ENCODE measurements at regions not wholly inside any gene's neighbourhood (a gene's known extent, or its start where the extent isn't known, plus 50 kb on each side); places are given as distances from the start of the nearest gene placed in this dataset.
"Not testable (repeated sequence)": the region's sequence is repeated elsewhere in the genome, so short reads cannot be mapped to it uniquely, and the experiment has no call there.

GRCh38 chr7:68038621-68039314 lies 1042.1 kb downstream of the TYW1 start:
- DNase-seq: no peak

- no peak for DNase-seq
Observed at GRCh38 chr7:68041554-68041953, 1044.9 kb downstream of the TYW1 start.

GRCh38 chr7:68043546-68043945 lies 1046.9 kb downstream of the TYW1 start:
- DNase-seq: no peak

GRCh38 chr7:68050627-68051026 lies 1054.0 kb downstream of the TYW1 start:
- DNase-seq: no peak

- no peak for DNase-seq
Observed at GRCh38 chr7:68058014-68058413, 1061.4 kb downstream of the TYW1 start.

DNA sequence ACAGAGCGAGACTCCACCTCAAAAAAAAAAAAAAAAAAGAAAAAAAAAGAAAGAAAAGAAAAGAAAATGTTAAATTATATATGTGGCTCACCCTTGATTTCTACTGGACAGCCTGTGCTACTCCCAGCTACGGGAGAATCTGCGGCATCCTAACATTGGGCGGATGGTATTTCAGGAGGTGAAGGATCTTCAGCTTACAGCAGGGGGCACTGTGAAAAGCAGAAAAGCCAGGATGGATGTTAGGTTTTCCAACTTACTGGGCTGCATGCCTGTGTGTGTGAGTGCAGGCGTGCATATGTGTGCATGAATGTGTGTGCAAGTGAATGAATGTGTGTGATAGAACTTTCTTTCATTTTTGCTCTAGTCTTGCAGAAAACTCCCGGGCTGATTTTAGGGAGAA lies 1066.5 kb downstream of the TYW1 start:
- no peak for DNase-seq

- no peak for DNase-seq
Observed at GRCh38 chr7:68065581-68065980, 1068.9 kb downstream of the TYW1 start.

DNA sequence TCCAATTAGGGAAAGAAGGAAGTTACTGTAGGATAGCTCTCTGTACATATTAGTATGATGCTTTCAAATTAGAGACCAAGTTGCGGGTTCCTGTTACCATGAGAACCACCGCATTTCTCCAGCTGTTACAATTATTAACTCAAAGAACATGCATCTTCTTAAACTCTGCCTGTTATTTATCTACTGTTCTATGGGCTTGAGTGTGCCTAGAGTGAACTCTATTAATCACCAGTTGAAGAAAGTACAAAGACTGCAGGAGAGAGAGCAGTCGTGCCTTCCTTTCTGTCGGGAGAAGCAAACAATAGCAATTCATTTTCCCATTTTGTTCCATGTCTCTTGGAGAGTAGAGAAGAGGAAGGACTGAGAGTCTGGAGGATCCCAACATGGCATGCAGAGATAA lies 1071.2 kb downstream of the TYW1 start:
- DNase-seq: no peak

- no peak for DNase-seq
Observed at GRCh38 chr7:68070992-68071391, 1074.4 kb downstream of the TYW1 start.

GRCh38 chr7:68073701-68074100 lies 1077.1 kb downstream of the TYW1 start:
- no peak for DNase-seq

DNA sequence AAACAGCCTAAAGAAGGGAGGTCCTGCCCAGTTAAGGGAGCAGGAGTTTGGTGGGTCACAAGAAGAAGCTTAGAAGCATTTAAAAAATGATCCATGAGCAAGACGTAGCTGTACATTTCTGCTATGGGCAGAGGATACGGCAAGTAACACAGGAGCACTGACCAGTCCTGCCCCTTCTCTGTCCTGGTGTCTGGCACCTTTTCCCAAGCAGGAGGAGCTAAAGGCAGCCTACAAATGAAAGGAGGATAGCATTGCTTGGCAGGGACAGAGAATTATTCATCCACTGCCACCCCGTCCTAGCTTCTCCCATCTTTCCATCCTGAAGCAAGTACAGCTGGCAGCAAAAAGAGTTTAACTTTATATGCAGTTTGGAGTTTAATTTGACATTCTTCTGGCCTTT lies 1077.6 kb downstream of the TYW1 start:
- no peak for DNase-seq

DNA sequence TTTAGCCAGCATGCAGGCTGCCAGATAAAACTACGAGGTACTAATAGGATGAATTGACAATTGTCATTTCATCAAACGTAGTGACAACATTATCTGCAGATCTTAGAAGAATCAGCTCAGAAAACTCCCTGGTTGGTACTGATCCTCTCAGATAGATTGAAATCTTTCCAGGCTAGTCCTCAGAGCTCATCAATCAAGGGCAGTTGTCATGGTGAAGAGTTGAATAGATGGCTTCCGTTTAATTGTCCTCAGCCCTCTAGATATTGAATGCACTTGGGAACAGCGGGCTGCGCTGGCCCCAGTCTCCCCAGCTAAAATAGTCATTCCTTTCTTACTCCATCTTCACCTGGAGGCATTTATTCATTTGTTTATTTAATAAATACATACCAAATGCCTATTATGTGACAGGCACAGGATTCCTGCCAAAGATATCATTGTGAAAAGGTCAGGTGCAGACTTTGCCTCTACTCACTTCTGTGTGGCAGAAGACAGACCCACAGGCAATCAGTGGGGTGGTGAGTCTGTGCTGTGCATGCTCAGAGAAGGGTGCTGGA lies 1081.6 kb downstream of the TYW1 start:
- no peak for DNase-seq

GRCh38 chr7:68082066-68082960 lies 1085.7 kb downstream of the TYW1 start:
- not testable (repeated sequence) for DNase-seq

GRCh38 chr7:68082961-68083657 lies 1086.5 kb downstream of the TYW1 start:
- not testable (repeated sequence) for DNase-seq

- no peak for DNase-seq
Observed at GRCh38 chr7:68087401-68087800, 1090.8 kb downstream of the TYW1 start.

DNA sequence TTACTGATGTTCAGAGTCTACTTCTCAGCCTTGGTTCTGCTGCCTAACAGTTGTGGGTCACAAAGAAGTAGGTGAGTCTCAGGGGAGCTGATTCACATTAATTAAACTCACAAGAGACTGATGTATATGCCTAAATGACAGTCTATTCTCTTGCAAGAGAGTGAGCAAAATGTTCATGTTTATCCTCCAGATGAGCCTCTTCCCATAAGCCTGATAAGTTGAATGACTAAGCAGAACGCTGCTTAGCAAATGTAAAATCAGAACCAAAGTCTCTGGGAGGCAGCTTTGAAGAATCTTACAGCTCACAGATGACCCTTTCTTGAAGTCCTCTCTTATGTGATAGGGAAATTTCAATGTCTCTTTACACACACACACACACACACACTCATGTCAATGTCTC lies 1092.2 kb downstream of the TYW1 start:
- DNase-seq: no peak

GRCh38 chr7:68090256-68090655 lies 1093.6 kb downstream of the TYW1 start:
- not testable (repeated sequence) for DNase-seq

GRCh38 chr7:68103319-68103718 lies 1106.7 kb downstream of the TYW1 start:
- no peak for DNase-seq

DNA sequence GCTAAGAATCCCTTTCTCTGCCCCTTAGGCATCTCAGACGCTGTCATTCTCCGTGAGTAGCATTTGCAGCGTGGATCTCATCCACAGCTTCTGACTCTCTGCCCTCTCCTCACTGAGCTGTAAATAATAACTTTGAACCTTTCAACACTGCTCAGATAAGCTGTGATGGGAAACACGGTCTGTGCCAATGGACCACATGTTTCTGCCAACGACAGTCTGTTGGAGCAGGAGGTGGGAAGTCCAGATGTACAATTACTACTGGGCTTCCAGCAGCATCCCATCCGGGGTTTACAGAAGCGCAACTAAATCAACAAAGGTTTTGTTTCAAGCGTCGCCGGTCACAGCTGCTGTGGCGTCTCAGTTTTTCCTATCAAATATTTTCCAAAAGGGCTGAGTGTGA lies 1110.6 kb downstream of the TYW1 start:
- peak; percentile 92 for DNase-seq

- no peak for DNase-seq
Observed at GRCh38 chr7:68107968-68108367, 1111.3 kb downstream of the TYW1 start.

DNA sequence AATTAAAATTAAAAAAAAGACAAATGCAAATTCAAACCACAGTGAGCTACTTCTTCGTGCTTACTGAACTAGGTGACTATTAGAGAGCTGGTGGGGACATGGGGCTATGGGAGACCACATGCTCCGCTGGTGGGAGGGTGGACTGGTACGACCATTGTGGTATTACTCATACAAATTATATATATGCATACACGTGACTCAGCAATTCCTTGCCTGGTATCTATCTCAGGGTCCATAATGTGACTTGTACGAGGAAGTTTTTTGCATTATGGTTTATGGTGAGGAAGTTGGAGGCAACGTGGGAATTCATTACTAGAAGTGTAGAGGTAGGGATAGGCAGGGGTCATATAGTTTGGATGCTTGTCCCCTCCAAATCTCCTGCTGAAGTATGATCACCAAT lies 1112.7 kb downstream of the TYW1 start:
- DNase-seq: no peak

DNA sequence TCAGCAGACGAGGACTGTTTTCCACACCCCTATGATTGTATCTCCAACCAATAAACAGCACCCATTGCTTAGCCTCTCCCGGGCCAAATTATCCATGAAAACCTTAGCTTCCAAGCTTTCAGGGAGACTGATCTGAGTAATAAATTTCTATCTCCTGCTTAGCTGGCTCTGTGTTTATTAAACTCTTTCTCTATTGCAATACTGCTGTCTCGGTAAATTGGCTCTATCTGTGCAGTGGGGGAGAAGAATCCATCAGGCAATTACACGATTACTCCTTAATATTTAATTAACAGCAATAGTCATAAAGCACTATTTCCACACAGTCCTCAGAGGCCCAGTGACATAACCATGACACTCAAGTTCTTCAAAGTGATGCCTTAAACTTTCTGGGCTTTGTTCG lies 1122.8 kb downstream of the TYW1 start:
- no peak for DNase-seq

- DNase-seq: no peak
Observed at GRCh38 chr7:68121056-68121455, 1124.4 kb downstream of the TYW1 start.

Data from NCI-H2171 (cell line).